Transverse colon (tissue), 4 donors: ENCODE measurements at regions not wholly inside any gene's neighbourhood (a gene's known extent, or its start where the extent isn't known, plus 50 kb on each side); places are given as distances from the start of the nearest gene placed in this dataset.

Experiments used
- POLR2A ChIP-seq: fragments of 450-650 bp; IDR thresholded peaks from one replicate; pipeline ENCODE4 v1.6.1; 2016; ENCODE audit warnings: antibody characterized with exemption, mild to moderate bottlenecking, moderate library complexity
- POLR2AphosphoS5 ChIP-seq, 3 donors: sonication (generic); formaldehyde crosslinking; IDR thresholded peaks; one replicate each; pipeline ENCODE4 v1.6.1; 2016; ENCODE audit warnings: antibody characterized with exemption in 3 of 3
- TF ChIP-seq, protein P1 (sequence below), 5 experiments: fragments of 200-600 bp in 3 of 5; fragments of 450-650 bp in 2 of 5; sonication (generic) in 3 of 5; IDR thresholded peaks; 1 replicate in 2 of 5; 2 replicates in 3 of 5; pipeline ENCODE4 v1.5.1; 2016 to 2017; ENCODE audit warnings: antibody characterized with exemption in 5 of 5, inconsistent platforms in 3 of 5, mild to moderate bottlenecking in 2 of 5, moderate library complexity in 1 of 5

DNA sequence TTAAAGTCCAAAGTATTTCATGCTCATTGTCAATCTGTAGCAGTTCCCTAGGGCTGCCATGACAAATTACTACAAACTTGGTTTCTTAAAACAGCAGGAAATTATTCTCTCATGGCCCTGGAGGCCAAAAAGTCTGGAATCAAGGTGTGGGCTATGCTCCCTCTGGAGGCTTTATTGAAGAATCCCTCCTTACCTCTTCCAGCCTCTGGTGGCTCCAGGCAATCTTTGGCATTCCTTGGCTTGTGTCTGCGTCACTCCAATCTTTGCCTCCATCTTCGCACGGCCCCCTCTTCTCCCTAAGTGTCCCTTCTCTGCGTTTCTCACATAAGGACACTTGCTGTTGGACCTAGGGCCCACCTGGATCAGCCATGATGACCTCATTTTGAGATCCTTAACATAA, 170.4 kb downstream of the SMIM20 start:
- TF ChIP-seq POLR2A: no peak
- TF ChIP-seq, protein P1, sequence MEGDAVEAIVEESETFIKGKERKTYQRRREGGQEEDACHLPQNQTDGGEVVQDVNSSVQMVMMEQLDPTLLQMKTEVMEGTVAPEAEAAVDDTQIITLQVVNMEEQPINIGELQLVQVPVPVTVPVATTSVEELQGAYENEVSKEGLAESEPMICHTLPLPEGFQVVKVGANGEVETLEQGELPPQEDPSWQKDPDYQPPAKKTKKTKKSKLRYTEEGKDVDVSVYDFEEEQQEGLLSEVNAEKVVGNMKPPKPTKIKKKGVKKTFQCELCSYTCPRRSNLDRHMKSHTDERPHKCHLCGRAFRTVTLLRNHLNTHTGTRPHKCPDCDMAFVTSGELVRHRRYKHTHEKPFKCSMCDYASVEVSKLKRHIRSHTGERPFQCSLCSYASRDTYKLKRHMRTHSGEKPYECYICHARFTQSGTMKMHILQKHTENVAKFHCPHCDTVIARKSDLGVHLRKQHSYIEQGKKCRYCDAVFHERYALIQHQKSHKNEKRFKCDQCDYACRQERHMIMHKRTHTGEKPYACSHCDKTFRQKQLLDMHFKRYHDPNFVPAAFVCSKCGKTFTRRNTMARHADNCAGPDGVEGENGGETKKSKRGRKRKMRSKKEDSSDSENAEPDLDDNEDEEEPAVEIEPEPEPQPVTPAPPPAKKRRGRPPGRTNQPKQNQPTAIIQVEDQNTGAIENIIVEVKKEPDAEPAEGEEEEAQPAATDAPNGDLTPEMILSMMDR (IDR thresholded peaks at IDR 0.05): no peak
- no peak for TF ChIP-seq POLR2AphosphoS5 (IDR thresholded peaks at IDR 0.05)
